Activated CD8-positive, alpha-beta memory T cell treated with anti-CD3 and anti-CD28 coated beads, Interleukin-2, amount 50 U/mL, for 1 hour (primary cell): ENCODE measurements at regions not wholly inside any gene's neighbourhood (a gene's known extent, or its start where the extent isn't known, plus 50 kb on each side); places are given as distances from the start of the nearest gene placed in this dataset.
"Not testable (repeated sequence)": the region's sequence is repeated elsewhere in the genome, so short reads cannot be mapped to it uniquely, and the experiment has no call there.

Experiments used
- DNase-seq: peaks from one replicate; pipeline ENCODE4 v3.0.0-alpha.2; 2020; ENCODE audit errors: extremely low read depth

DNA sequence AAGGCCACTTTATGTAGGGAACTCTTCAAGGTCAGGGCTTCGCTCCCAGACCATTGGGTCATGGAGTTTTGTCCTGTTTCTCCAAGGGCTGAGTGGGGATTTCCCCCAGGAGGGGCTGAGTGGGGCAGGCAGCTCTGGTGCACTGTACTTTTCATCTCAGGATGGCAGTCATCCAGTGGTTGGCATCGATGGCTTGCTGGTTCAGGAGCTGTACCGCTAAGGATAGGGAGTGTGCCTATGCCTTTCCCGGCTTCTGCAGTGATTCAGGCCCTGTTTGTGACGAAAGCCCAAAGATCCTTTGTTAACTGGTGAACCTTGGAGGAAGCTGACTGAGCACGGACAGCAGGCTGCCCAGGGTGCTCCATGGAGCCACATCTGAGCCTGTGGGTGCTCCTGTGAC lies 100.1 kb upstream of the GADD45A start:
- no peak for DNase-seq

GRCh38 chr1:67586596-67586995 lies 98.4 kb upstream of the GADD45A start:
- DNase-seq, result no peak

DNA sequence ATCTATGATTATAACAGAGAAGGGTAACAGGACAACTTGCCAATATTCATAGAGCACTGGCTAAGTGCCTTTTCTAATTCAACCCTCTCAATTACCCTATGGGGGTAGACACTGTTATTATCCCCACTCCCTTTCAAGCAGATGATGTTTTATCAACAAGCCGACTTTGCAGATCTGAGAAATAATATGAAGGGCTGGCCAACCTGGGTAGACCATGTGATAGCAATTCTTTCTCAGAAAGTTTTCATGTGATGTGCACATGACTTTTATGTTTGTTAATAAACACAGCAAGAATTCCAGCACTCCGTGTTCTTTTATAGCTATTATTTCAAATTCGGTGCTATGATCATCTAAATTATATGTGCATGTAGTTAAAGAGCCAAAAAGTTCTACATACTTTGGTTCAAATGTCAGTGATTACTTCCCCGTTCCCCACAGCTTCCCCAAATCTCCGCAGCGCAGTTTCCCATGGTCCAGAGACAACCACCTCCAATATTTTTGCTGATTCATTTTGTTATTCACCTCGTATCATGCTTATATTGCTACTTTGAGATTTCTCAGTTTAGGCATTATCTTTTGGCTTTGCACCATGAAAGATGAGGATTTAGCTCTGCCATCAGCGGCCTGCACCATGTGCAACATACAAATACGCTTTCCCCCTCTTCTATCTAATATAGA lies 96.7 kb upstream of the GADD45A start:
- DNase-seq, result no peak

GRCh38 chr1:67589519-67590233 lies 95.3 kb upstream of the GADD45A start:
- DNase-seq, result no peak

GRCh38 chr1:67590329-67590728 lies 94.7 kb upstream of the GADD45A start:
- DNase-seq, result no peak

GRCh38 chr1:67594764-67595163 lies 90.2 kb upstream of the GADD45A start:
- DNase-seq, result no peak

GRCh38 chr1:67596674-67597073 lies 88.3 kb upstream of the GADD45A start:
- no peak for DNase-seq

DNA sequence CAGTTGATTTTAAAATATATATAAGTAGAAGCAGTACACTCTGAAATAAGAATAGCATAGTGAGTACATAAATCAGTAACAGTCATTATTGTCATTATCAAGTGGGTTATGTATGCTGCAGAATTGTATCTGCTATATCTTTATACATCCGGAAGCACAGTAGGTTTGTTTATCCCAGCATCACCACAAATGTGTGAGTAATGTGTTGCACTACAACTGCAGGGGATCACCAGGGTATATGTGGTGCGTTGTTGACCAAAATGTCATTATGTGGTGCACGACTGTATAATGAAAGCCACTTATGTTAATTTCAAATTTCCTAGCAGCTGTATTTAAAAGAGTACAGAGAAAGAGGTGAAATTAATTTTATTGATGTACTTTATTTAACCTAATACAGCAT lies 87.7 kb upstream of the GADD45A start:
- DNase-seq, result no peak

DNA sequence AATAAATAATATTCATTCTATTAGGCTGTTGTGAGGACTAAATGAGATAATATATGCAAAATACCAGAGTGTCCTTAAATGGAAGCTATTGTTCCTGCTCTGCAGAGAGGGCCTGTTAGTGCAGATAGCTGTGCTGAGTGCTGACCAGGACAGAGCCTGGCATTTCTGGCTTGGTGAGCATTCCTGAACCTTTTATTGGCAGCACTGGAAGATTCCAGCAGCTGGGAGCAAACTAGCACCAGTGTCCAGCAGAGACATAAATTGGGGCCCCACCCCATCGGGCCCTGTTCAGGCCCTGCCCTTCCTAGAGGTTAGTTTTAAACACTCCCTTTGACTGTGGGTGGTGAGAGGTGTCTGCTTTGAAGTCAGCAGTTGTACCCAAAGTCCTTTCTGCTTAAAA lies 85.9 kb upstream of the GADD45A start:
- DNase-seq, result no peak

- DNase-seq, result no peak
Observed at GRCh38 chr1:67601539-67601938, 83.5 kb upstream of the GADD45A start.

GRCh38 chr1:67601955-67602354 lies 83.0 kb upstream of the GADD45A start:
- no peak for DNase-seq

DNA sequence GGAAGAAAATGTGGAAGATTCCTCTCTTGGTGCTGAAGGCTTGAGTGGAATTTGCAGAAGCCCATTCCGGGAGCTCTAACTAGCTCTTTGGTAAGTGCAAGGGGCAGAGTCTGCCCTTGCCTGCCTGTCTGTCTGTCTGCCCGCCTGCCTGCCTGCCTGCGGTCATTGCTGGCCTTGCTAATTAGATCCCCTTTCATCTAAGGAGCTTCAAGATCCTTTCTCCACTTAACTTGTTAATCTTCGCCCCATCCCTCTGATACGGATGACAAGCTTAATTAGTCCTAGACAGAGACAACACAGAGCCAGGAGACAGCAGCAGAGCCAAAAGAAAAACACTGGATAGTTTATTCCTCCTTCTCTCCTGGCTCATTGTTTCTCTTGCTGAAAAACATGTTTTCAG lies 80.2 kb upstream of the GADD45A start:
- DNase-seq, result no peak

DNA sequence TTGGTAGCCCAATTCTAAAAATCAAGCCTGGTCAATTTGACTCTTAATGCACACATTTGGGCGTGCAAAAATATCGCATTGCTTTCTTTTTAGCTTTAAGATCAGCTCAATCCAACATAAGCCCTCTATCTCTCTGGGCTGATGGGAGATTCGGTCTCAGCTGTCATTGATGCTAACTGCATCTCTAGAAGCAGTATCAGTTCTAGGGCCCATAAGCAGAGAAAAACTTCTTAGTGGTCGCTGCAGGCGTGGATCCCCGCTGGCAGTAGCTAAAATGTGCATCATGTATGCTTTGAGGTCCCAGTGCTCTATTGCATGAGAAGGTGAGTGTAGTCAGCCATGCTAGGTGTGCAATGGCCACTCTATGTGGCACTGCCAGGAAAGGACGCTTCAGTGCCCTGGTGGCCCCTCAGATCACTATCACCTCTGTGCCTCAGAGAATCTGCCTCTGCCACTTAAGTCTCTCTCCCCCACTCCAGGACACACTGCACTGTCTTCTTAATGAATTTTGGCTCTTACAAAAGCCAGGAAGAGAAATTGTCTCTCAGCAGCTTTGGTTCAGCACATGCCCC lies 79.7 kb upstream of the GADD45A start:
- DNase-seq, result no peak

- no peak for DNase-seq
Observed at GRCh38 chr1:67607286-67607685, 77.7 kb upstream of the GADD45A start.

- DNase-seq, result no peak
Observed at GRCh38 chr1:67607699-67608098, 77.3 kb upstream of the GADD45A start.

GRCh38 chr1:67608661-67609576 lies 76.1 kb upstream of the GADD45A start:
- no peak for DNase-seq

- no peak for DNase-seq
Observed at GRCh38 chr1:67609577-67610341, 75.2 kb upstream of the GADD45A start.

DNA sequence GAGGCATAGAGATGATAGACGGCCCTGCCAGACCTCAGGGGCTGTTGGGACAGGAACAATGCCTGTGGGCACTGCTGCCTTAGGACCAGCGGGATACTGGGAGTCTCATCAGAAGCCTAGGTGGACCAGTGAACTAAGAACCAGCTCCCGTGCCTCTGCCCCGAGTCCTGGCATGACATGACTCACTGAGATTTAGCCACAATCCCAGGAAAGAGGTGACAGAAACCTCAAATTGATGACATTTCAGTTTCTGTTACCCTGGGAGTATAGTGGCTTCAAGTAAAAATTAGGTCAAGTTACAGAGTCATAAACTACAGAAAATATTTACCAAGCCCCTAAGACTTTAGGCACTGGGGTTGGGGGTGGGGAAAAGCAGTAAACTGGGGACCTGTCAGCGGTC lies 74.6 kb upstream of the GADD45A start:
- no peak for DNase-seq

GRCh38 chr1:67611846-67612245 lies 73.2 kb upstream of the GADD45A start:
- DNase-seq, result no peak

GRCh38 chr1:67612788-67613241 lies 72.2 kb upstream of the GADD45A start:
- no peak for DNase-seq

DNA sequence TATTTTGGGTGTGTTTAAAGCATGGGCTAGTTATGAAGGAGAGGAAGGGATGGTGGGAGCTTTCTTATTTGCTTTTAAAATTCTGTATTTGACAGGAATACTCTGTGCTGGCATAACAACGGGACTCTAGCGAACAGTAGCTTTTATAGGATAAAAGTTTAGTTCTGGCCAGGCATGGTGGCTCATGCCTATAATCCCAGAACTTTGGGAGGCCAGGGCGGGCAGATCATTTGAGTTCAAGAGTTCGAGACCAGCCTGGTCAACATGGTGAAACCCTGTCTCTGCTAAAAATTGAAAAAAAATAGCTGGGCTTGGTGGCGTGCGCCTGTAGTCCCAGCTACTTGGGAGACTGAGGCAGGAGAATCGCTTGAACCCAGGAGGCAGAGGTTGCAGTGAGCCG lies 71.5 kb upstream of the GADD45A start:
- not testable (repeated sequence) for DNase-seq
